Colonic mucosa (tissue), 4 donors: ENCODE measurements at regions not wholly inside any gene's neighbourhood (a gene's known extent, or its start where the extent isn't known, plus 50 kb on each side); places are given as distances from the start of the nearest gene placed in this dataset.

Source experiments
- DNase-seq: peaks from one replicate; pipeline ENCODE4 v3.0.0-alpha.2; 2020
- H3K27ac ChIP-seq: fragments of 200-600 bp; one replicate; pipeline ENCODE4 v1.8.0; 2021
- H3K27me3 ChIP-seq: fragments of 200-600 bp; one replicate; pipeline ENCODE4 v1.8.0; 2021
- H3K36me3 ChIP-seq: fragments of 200-600 bp; one replicate; pipeline ENCODE4 v1.8.0; 2021
- H3K4me1 ChIP-seq: fragments of 200-600 bp; one replicate; pipeline ENCODE4 v1.8.0; 2021; ENCODE audit warnings: mild to moderate bottlenecking
- H3K4me3 ChIP-seq: fragments of 200-600 bp; one replicate; pipeline ENCODE4 v1.8.0; 2021
- H3K9ac ChIP-seq, 2 donors: one replicate each; pipeline ENCODE4 v1.7.0; 2013; ENCODE audit warnings: control low read depth in 2 of 2, low read depth in 2 of 2, low read length in 2 of 2
- H3K9me3 ChIP-seq: fragments of 200-600 bp; one replicate; pipeline ENCODE4 v1.8.0; 2021
- CTCF ChIP-seq: fragments of 200-600 bp; IDR thresholded peaks from one replicate; pipeline ENCODE4 v1.8.0; 2022; ENCODE audit warnings: antibody characterized with exemption, mild to moderate bottlenecking
- intact Hi-C: fragments of 100-400 bp; cut with DNase I; formaldehyde crosslinking; loops from one replicate; pipeline ENCODE4 v1.14.1; 2022
- donor health status: healthy.
- donor health status: DM: no; HTN: no; CAD: no.
- donor health status: DM: no; HTN: no; CAD: no.

DNA sequence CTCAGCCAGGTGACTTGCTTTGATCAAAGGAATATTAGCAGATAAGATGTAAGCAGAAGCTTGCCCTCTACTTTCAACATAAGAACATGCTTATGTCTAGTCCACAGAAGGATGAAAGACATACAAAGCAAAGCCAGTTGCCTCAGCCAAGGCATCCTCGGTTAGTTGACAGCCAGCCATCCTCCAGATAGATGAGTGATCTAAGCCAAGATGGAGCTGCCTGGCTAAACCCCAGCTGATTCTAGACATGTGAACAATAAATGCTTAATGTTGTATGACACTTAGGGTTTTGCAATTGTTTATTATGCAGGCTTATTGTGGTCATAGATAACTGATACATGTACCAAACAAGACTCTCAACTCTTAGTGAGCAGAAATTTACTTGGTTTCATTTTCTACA, 157.6 kb upstream of the TMTC2 start:
- Histone ChIP-seq H3K9me3 (no peaks in the 10 kb centered on the region), H3K9ac (no peak overlapping the region), H3K4me3 (no peak overlapping the region), H3K4me1 (no peaks in the 10 kb centered on the region), H3K27ac (no peak overlapping the region), H3K36me3 (no peaks in the 10 kb centered on the region), H3K27me3 (no peaks in the 10 kb centered on the region)
- no peak for DNase-seq
- TF ChIP-seq CTCF: no peak
- intact Hi-C loops: loop anchor here (10.0 kb wide), 1 partner anchor 1976 kb away; no protein-coding TSS in a partner anchor

GRCh38 chr12:82529954-82530353, 156.8 kb upstream of the TMTC2 start:
- H3K36me3 ChIP-seq: no peaks in the 10 kb centered on the region
- H3K27ac ChIP-seq: no peak overlapping the region
- H3K9me3 ChIP-seq: no peaks in the 10 kb centered on the region
- DNase-seq: no peak
- no peaks in the 10 kb centered on the region for H3K4me1 ChIP-seq
- intact Hi-C loops: loop anchor here (10.0 kb wide), 1 partner anchor 1975 kb away; no protein-coding TSS in a partner anchor
- no peak for TF ChIP-seq CTCF
- H3K9ac ChIP-seq: no peak overlapping the region
- H3K27me3 ChIP-seq: no peaks in the 10 kb centered on the region
- no peak overlapping the region for H3K4me3 ChIP-seq

DNA sequence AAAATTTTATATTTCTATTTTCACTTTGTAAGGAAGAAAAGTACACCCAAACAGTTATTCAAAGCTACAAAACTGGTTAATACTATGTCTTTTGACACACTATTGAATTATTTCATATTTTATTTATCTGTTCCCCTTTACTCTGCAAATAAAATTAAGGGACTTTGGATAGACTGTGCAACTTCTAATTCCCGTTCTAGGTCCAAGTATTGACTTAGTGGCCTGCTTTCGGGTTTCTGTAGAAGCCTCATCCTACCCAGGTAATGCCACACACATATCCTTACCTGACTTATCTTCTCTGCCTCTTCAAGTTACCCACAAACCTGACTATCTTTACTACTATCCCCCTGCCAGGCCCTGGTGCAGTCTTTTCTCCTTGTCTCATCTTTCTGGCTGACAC, 156.3 kb upstream of the TMTC2 start:
- no peak for DNase-seq
- TF ChIP-seq CTCF: no peak
- no peaks in the 10 kb centered on the region for H3K36me3 ChIP-seq
- no peaks in the 10 kb centered on the region for H3K9me3 ChIP-seq
- H3K27me3 ChIP-seq: no peaks in the 10 kb centered on the region
- no peak overlapping the region for H3K27ac ChIP-seq
- intact Hi-C loops: no loop called here
- no peaks in the 10 kb centered on the region for H3K4me1 ChIP-seq
- no peak overlapping the region for H3K9ac ChIP-seq
- no peak overlapping the region for H3K4me3 ChIP-seq

GRCh38 chr12:82533341-82533740, 153.4 kb upstream of the TMTC2 start:
- Histone ChIP-seq H3K9ac (no peak overlapping the region), H3K27me3 (no peaks in the 10 kb centered on the region), H3K36me3 (no peaks in the 10 kb centered on the region), H3K4me1 (no peaks in the 10 kb centered on the region), H3K9me3 (no peaks in the 10 kb centered on the region), H3K27ac (no peak overlapping the region), H3K4me3 (no peak overlapping the region)
- no peak for TF ChIP-seq CTCF
- intact Hi-C loops: no loop called here
- no peak for DNase-seq

DNA sequence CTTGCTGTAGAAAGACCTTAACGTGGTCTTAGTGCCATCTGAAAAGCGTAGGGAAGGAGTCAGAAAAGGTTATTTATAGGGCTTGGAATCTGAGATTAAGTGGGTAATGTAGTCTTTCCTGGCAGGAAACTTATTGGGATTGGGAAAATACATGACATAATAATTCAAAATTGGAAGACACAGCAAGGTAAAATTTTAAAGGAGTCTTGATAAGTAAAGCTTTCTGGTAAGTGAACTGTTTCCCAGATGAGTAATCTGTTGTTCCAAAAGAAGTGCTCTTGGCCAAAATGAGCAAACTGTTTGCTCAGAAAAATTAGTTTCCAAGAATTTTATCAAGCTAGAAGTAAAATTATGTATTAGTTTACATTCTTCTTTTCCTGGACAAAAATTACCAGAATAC, 149.3 kb upstream of the TMTC2 start:
- Histone ChIP-seq H3K9ac (no peak overlapping the region), H3K27ac (no peak overlapping the region), H3K4me3 (no peak overlapping the region), H3K4me1 (no peaks in the 10 kb centered on the region), H3K9me3 (no peaks in the 10 kb centered on the region), H3K27me3 (no peaks in the 10 kb centered on the region), H3K36me3 (no peaks in the 10 kb centered on the region)
- TF ChIP-seq CTCF: no peak
- intact Hi-C loops: no loop called here
- DNase-seq: no peak

GRCh38 chr12:82554529-82554928, 132.2 kb upstream of the TMTC2 start:
- no peaks in the 10 kb centered on the region for H3K9me3 ChIP-seq
- H3K4me3 ChIP-seq: no peak overlapping the region
- no peaks in the 10 kb centered on the region for H3K27me3 ChIP-seq
- no peaks in the 10 kb centered on the region for H3K4me1 ChIP-seq
- DNase-seq: no peak
- H3K27ac ChIP-seq: no peak overlapping the region
- no peak overlapping the region for H3K9ac ChIP-seq
- TF ChIP-seq CTCF: no peak
- intact Hi-C loops: no loop called here
- H3K36me3 ChIP-seq: no peaks in the 10 kb centered on the region
